ENCODE measurements at regions not wholly inside any gene's neighbourhood (a gene's known extent, or its start where the extent isn't known, plus 50 kb on each side); places are given as distances from the start of the nearest gene placed in this dataset.

DNA sequence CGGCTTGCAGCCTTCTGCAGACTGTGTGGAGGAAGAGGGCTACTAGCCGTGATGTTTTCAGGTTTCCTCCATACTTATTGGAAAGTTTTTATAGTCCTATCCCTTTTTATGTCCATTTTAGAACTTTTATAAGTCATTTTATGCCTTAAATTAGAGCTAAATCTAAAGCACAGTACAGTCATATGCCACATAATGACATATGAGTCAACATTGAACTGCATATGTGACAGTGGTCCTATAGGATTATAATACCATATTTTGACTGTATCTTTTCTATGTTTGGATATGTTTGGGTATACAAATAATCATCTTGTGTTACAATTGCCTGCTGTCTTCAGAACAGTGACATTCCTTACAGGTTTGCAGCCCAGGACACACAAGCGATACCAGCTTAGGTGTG lies 200.2 kb downstream of the SPRY1 start:
- TF ChIP-seq BHLHE40 (IDR thresholded peaks at IDR 0.05; ENCODE audit: borderline replicate concordance) (no peak), ZNF384 (IDR thresholded peaks at IDR 0.05) (no peak), TARDBP (IDR thresholded peaks at IDR 0.05) (no peak), ARNT (IDR thresholded peaks at IDR 0.05) (no peak), ELF4 (IDR thresholded peaks at IDR 0.05) (no peak), NFRKB (IDR thresholded peaks at IDR 0.05) (no peak), SP1 (IDR thresholded peaks at IDR 0.05) (no peak), FOXM1 (IDR thresholded peaks at IDR 0.05; ENCODE audit: borderline replicate concordance) (no peak), FOXA1 (IDR thresholded peaks at IDR 0.05) (no peak)
